HepG2 (cell line): ENCODE measurements at regions not wholly inside any gene's neighbourhood (a gene's known extent, or its start where the extent isn't known, plus 50 kb on each side); places are given as distances from the start of the nearest gene placed in this dataset.
A peak's percentile ranks its signal among the peaks of the same experiment; 100 is the strongest.

ENCODE experiments used
- ATAC-seq: fragments of 200-7000 bp; cut with Tn5 transposase; 3 replicates; pipeline ENCODE4 v1.9.1; 2020; ENCODE audit warnings: mild to moderate bottlenecking, moderate library complexity
- BruUV-seq: library from RNA; stranded (reverse); fragments of 400-500 nt; replicated peaks from 2 replicates; lab custom pipeline; 2021; lab: Mats Ljungman, UMichigan
- CTCF ChIA-PET: fragments of 300-600 bp; formaldehyde crosslinking; extraction: SDS; loops from one replicate; lab custom pipeline; 2021; ENCODE audit warnings: low total read pairs, inconsistent platforms, low intra/inter-chr PET ratio; lab: Yijun Ruan, JAX
- POLR2A ChIA-PET: fragments of 350-600 bp; sonication (Branson Sonifier 250); formaldehyde crosslinking; loops from one replicate; lab custom pipeline; 2020; ENCODE audit warnings: antibody characterized with exemption, inconsistent platforms; lab: Yijun Ruan, JAX
- DNase-seq: peaks from one replicate; pipeline ENCODE4 v3.0.0-alpha.2; 2015; ENCODE audit warnings: low spot score
- FAIRE-seq: peaks from 3 replicates; lab custom pipeline; 2011; peaks lifted over from hg19 to GRCh38; lab: Jason Lieb, UNC
- H2AFZ ChIP-seq: one replicate; pipeline ENCODE4 v1.6.1; 2011; ENCODE audit warnings: low read length, inconsistent platforms
- H3K27ac ChIP-seq: fragments of 300-600 bp; 3 replicates; pipeline ENCODE4 v1.8.0; 2011; ENCODE audit warnings: mixed run types, mild to moderate bottlenecking, mixed read lengths, low read length, inconsistent platforms; ENCODE audit not compliant: insufficient read depth; ENCODE audit errors: extremely low read length
- H3K27me3 ChIP-seq, 2 experiments: fragments of 200-600 bp in 1 of 2; 2 replicates in 1 of 2; 3 replicates in 1 of 2; pipeline versions ENCODE4 v1.6.0 to v1.8.0; 2011; ENCODE audit warnings: low read length in 2 of 2, mild to moderate bottlenecking in 2 of 2, moderate library complexity in 2 of 2, inconsistent platforms in 1 of 2; ENCODE audit not compliant: insufficient read depth in 2 of 2, control insufficient read depth in 1 of 2
- H3K36me3 ChIP-seq, 2 experiments: fragments of 200-600 bp in 1 of 2; replicated peaks in 1 of 2; 2 replicates in 1 of 2; 3 replicates in 1 of 2; pipeline versions ENCODE4 v1.5.1 to v1.8.0; 2011; ENCODE audit warnings: low read length in 2 of 2, inconsistent platforms in 1 of 2; ENCODE audit not compliant: insufficient read depth in 2 of 2, control insufficient read depth in 1 of 2
- H3K4me1 ChIP-seq: 2 replicates; pipeline ENCODE4 v1.5.1; 2012; ENCODE audit warnings: low read length, inconsistent platforms; ENCODE audit not compliant: insufficient read depth
- H3K4me2 ChIP-seq: 2 replicates; pipeline ENCODE4 v1.6.0; 2011; ENCODE audit warnings: low read depth, low read length, inconsistent platforms
- H3K4me3 ChIP-seq, 3 experiments: fragments of 200-600 bp in 1 of 3; sonication (generic), shearing (Covaris generic) in 1 of 3; replicated peaks in 1 of 3; 2 replicates each; pipeline ENCODE4 v1.5.1; 2011 to 2016; ENCODE audit warnings: low read length in 3 of 3, inconsistent platforms in 2 of 3, low read depth in 2 of 3, mild to moderate bottlenecking in 2 of 3, control low read depth in 1 of 3, mixed read lengths in 1 of 3; ENCODE audit not compliant: insufficient read depth in 1 of 3
- H3K79me2 ChIP-seq: one replicate; pipeline ENCODE4 v1.6.1; 2011; ENCODE audit warnings: low read length, inconsistent platforms; ENCODE audit not compliant: insufficient read depth
- H3K9ac ChIP-seq: 2 replicates; pipeline ENCODE4 v1.6.0; 2011; ENCODE audit warnings: mild to moderate bottlenecking, low read depth, low read length, inconsistent platforms; ENCODE audit not compliant: insufficient read depth
- H3K9me3 ChIP-seq: 2 replicates; pipeline ENCODE4 v1.5.1; 2012; ENCODE audit warnings: mild to moderate bottlenecking, low read length
- H4K20me1 ChIP-seq: 2 replicates; pipeline ENCODE4 v1.6.0; 2011; ENCODE audit warnings: inconsistent platforms, mild to moderate bottlenecking, low read length, moderate library complexity; ENCODE audit not compliant: insufficient read depth
- ARNT ChIP-seq: fragments of 450-650 bp; IDR thresholded peaks from 2 replicates; pipeline ENCODE4 v1.6.1; 2017
- ATF7 ChIP-seq, 2 experiments: fragments of 450-650 bp in 1 of 2; sonication (generic) in 1 of 2; formaldehyde crosslinking in 1 of 2; IDR thresholded peaks; 2 replicates each; pipeline versions ENCODE4 v1.4.0 to v1.6.1; 2016 to 2020; ENCODE audit warnings: antibody characterized with exemption in 1 of 2, mild to moderate bottlenecking in 1 of 2, missing genetic modification reagents in 1 of 2
- CREB1 ChIP-seq, 2 experiments: fragments of 450-650 bp in 1 of 2; IDR thresholded peaks; 2 replicates each; pipeline ENCODE4 v1.6.1; 2016 to 2017; ENCODE audit warnings: control low read depth in 1 of 2, mild to moderate bottlenecking in 1 of 2, missing compliant biosample characterization in 1 of 2, missing genetic modification characterization in 1 of 2
- DMTF1 ChIP-seq: sonication (generic); formaldehyde crosslinking; IDR thresholded peaks from 2 replicates; pipeline ENCODE4 v1.4.0; 2020; ENCODE audit warnings: mild to moderate bottlenecking, missing genetic modification reagents
- HOXA3 ChIP-seq: sonication (generic); formaldehyde crosslinking; IDR thresholded peaks from 2 replicates; pipeline ENCODE4 v1.5.0; 2020; ENCODE audit warnings: missing genetic modification reagents
- IKZF4 ChIP-seq: sonication (generic); formaldehyde crosslinking; IDR thresholded peaks from 2 replicates; pipeline ENCODE4 v1.5.1; 2020; ENCODE audit warnings: borderline replicate concordance, mild to moderate bottlenecking, low read depth, missing genetic modification reagents; ENCODE audit errors: not compliant biosample characterization
- JUN ChIP-seq: sonication (generic); formaldehyde crosslinking; IDR thresholded peaks from 2 replicates; pipeline ENCODE4 v1.4.0; 2020; ENCODE audit warnings: mild to moderate bottlenecking, missing genetic modification reagents
- ONECUT2 ChIP-seq: sonication (generic); formaldehyde crosslinking; IDR thresholded peaks from 2 replicates; pipeline ENCODE4 v1.4.0; 2020; ENCODE audit warnings: missing genetic modification reagents
- RFXAP ChIP-seq: sonication (generic); formaldehyde crosslinking; IDR thresholded peaks from 2 replicates; pipeline ENCODE4 v1.4.0; 2020; ENCODE audit warnings: missing genetic modification reagents, borderline replicate concordance
- WGBS: methylation state at CpG from one replicate; pipeline ENCODE4 v1.1.6; 2017; ENCODE audit warnings: low lambda C conversion rate; 5-methylcytosine and 5-hydroxymethylcytosine counted together
- in situ Hi-C: cut with HindIII; loops from 2 replicates; pipeline ENCODE4 v1.10.0; 2017; ENCODE audit warnings: low pct_unique_long_range_greater_than_20kb; ENCODE audit not compliant: extremely low pct_ligation_motif_present
- intact Hi-C: fragments of 100-400 bp; cut with micrococcal nuclease; formaldehyde crosslinking; loops from one replicate; pipeline ENCODE4 v1.10.0; 2022; ENCODE audit not compliant: unreplicated experiment
- TF ChIP-seq, protein P1 (sequence below): sonication (generic); formaldehyde crosslinking; IDR thresholded peaks from 2 replicates; pipeline ENCODE4 v1.9.0; 2021; ENCODE audit warnings: mild to moderate bottlenecking, missing genetic modification reagents
- TF ChIP-seq, protein P2 (sequence below): sonication (generic); formaldehyde crosslinking; IDR thresholded peaks from 2 replicates; pipeline ENCODE4 v1.5.1; 2020; ENCODE audit warnings: missing genetic modification reagents, mild to moderate bottlenecking, borderline replicate concordance

DNA sequence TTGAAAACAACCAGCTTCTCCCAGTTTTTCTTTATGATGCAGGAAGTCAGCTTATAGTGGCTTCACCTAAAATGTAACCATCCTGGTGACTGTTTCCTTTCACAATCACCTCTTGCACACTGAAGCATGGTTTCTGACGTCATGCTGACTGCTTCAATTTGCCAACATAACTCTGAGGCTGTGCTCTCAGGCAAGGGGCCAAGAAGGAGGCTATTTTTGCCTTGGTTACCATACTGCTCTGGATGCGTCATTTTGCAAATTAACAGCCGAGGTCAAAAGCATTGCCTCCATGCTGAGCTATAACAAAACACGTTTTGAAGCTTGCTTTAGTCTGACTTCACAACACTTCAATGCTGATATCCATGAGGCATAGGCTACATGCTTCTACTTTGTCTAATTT, 397.8 kb downstream of the METTL4 start:
- no peak overlapping the region for H2AFZ ChIP-seq
- H3K4me3 ChIP-seq, result no peak overlapping the region
- in situ Hi-C loops, result no loop called here
- no peaks in the 10 kb centered on the region for H3K79me2 ChIP-seq
- H3K27ac ChIP-seq, result no peak overlapping the region
- H3K9ac ChIP-seq, result no peak overlapping the region
- intact Hi-C loops, result no loop called here
- WGBS, result 37% methylated on average over 4 of the region's 4 CpGs
- ATAC-seq (no peak), DNase-seq (no peak), FAIRE-seq (no peak)
- ChIA-PET POLR2A (no interaction called here), CTCF (no interaction called here)
- no peak overlapping the region for H3K4me2 ChIP-seq
- H3K27me3 ChIP-seq, result no peaks in the 10 kb centered on the region; a peak in 1 of 5 replicates
- H3K9me3 ChIP-seq, result no peaks in the 10 kb centered on the region
- H3K36me3 ChIP-seq, result no peaks in the 10 kb centered on the region
- peaks cover 37% of the 10 kb centered on the region for H3K4me1 ChIP-seq
- H4K20me1 ChIP-seq, result no peaks in the 10 kb centered on the region
- BruUV-seq, result no TSS peak
- TF ChIP-seq ATF7 (IDR thresholded peaks at IDR 0.05) (peak; percentile 69), ATF7 (CRISPR knock-in tag; IDR thresholded peaks at IDR 0.05) (no peak), DMTF1 (CRISPR knock-in tag) (no peak), IKZF4 (CRISPR knock-in tag) (no peak), ONECUT2 (CRISPR knock-in tag) (no peak), JUN (CRISPR knock-in tag) (no peak), ARNT (no peak), CREB1 (IDR thresholded peaks at IDR 0.05) (peak; percentile 86), CREB1 (CRISPR knock-in tag; IDR thresholded peaks at IDR 0.05) (no peak), HOXA3 (CRISPR knock-in tag) (no peak), RFXAP (no peak)
- TF ChIP-seq, protein P1, sequence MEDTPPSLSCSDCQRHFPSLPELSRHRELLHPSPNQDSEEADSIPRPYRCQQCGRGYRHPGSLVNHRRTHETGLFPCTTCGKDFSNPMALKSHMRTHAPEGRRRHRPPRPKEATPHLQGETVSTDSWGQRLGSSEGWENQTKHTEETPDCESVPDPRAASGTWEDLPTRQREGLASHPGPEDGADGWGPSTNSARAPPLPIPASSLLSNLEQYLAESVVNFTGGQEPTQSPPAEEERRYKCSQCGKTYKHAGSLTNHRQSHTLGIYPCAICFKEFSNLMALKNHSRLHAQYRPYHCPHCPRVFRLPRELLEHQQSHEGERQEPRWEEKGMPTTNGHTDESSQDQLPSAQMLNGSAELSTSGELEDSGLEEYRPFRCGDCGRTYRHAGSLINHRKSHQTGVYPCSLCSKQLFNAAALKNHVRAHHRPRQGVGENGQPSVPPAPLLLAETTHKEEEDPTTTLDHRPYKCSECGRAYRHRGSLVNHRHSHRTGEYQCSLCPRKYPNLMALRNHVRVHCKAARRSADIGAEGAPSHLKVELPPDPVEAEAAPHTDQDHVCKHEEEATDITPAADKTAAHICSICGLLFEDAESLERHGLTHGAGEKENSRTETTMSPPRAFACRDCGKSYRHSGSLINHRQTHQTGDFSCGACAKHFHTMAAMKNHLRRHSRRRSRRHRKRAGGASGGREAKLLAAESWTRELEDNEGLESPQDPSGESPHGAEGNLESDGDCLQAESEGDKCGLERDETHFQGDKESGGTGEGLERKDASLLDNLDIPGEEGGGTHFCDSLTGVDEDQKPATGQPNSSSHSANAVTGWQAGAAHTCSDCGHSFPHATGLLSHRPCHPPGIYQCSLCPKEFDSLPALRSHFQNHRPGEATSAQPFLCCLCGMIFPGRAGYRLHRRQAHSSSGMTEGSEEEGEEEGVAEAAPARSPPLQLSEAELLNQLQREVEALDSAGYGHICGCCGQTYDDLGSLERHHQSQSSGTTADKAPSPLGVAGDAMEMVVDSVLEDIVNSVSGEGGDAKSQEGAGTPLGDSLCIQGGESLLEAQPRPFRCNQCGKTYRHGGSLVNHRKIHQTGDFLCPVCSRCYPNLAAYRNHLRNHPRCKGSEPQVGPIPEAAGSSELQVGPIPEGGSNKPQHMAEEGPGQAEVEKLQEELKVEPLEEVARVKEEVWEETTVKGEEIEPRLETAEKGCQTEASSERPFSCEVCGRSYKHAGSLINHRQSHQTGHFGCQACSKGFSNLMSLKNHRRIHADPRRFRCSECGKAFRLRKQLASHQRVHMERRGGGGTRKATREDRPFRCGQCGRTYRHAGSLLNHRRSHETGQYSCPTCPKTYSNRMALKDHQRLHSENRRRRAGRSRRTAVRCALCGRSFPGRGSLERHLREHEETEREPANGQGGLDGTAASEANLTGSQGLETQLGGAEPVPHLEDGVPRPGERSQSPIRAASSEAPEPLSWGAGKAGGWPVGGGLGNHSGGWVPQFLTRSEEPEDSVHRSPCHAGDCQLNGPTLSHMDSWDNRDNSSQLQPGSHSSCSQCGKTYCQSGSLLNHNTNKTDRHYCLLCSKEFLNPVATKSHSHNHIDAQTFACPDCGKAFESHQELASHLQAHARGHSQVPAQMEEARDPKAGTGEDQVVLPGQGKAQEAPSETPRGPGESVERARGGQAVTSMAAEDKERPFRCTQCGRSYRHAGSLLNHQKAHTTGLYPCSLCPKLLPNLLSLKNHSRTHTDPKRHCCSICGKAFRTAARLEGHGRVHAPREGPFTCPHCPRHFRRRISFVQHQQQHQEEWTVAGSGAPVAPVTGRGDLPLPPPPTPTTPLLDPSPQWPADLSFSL (CRISPR knock-in tag), result no peak
- TF ChIP-seq, protein P2, sequence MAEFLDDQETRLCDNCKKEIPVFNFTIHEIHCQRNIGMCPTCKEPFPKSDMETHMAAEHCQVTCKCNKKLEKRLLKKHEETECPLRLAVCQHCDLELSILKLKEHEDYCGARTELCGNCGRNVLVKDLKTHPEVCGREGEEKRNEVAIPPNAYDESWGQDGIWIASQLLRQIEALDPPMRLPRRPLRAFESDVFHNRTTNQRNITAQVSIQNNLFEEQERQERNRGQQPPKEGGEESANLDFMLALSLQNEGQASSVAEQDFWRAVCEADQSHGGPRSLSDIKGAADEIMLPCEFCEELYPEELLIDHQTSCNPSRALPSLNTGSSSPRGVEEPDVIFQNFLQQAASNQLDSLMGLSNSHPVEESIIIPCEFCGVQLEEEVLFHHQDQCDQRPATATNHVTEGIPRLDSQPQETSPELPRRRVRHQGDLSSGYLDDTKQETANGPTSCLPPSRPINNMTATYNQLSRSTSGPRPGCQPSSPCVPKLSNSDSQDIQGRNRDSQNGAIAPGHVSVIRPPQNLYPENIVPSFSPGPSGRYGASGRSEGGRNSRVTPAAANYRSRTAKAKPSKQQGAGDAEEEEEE (CRISPR knock-in tag), result no peak
